IMR-90 (cell line): ENCODE measurements at regions not wholly inside any gene's neighbourhood (a gene's known extent, or its start where the extent isn't known, plus 50 kb on each side); places are given as distances from the start of the nearest gene placed in this dataset.

Source experiments
- ATAC-seq: fragments of 200-7000 bp; cut with Tn5 transposase; 2 replicates; pipeline ENCODE4 v1.9.1; 2020; ENCODE audit warnings: low read depth, mild to moderate bottlenecking, moderate library complexity
- BruUV-seq: library from RNA; stranded (reverse); fragments of 400-500 nt; replicated peaks from 2 replicates; lab custom pipeline; 2021; lab: Mats Ljungman, UMichigan
- CTCF ChIA-PET: fragments of 300-600 bp; formaldehyde crosslinking; extraction: SDS; loops from one replicate; lab custom pipeline; 2021; ENCODE audit warnings: antibody characterized with exemption; lab: Yijun Ruan, JAX
- POLR2A ChIA-PET: fragments of 300-600 bp; sonication (Branson Sonifier 250); formaldehyde crosslinking; loops from one replicate; lab custom pipeline; 2022; ENCODE audit warnings: antibody characterized with exemption; ENCODE audit not compliant: unreplicated experiment; lab: Charles Lee
- DNase-seq: peaks from one replicate; pipeline ENCODE4 v3.0.0; 2013
- H2AFZ ChIP-seq: replicated peaks from 2 replicates; pipeline ENCODE3; 2013; ENCODE audit warnings: low read length, mild to moderate bottlenecking; ENCODE audit not compliant: poor library complexity
- H2AK5ac ChIP-seq: 2 replicates; pipeline ENCODE4 v1.6.1; 2013; ENCODE audit warnings: low read depth, low read length, inconsistent platforms
- H2AK9ac ChIP-seq: replicated peaks from 2 replicates; pipeline ENCODE3; 2013; ENCODE audit warnings: mild to moderate bottlenecking, low read depth, low read length, moderate library complexity; ENCODE audit not compliant: poor library complexity
- H2BK120ac ChIP-seq: 2 replicates; pipeline ENCODE4 v1.6.1; 2013; ENCODE audit warnings: low read depth, low read length, inconsistent platforms
- H2BK15ac ChIP-seq: 3 replicates; pipeline ENCODE4 v1.6.1; 2013; ENCODE audit warnings: low read depth, low read length, inconsistent platforms
- H2BK20ac ChIP-seq: 2 replicates; pipeline ENCODE4 v1.6.1; 2013; ENCODE audit warnings: low read depth, mild to moderate bottlenecking, inconsistent platforms, low read length, moderate library complexity
- H2BK5ac ChIP-seq: 2 replicates; pipeline ENCODE4 v1.6.1; 2013; ENCODE audit warnings: mild to moderate bottlenecking, low read depth, low read length, inconsistent platforms; ENCODE audit not compliant: poor library complexity, severe bottlenecking
- H3K14ac ChIP-seq: replicated peaks from 2 replicates; pipeline ENCODE4 v1.6.1; 2013; ENCODE audit warnings: low read depth, low read length, inconsistent platforms
- H3K18ac ChIP-seq: 2 replicates; pipeline ENCODE4 v1.6.1; 2013; ENCODE audit warnings: low read depth, low read length, control low read depth
- H3K23ac ChIP-seq: 2 replicates; pipeline ENCODE4 v1.6.1; 2013; ENCODE audit warnings: low read depth, low read length, inconsistent platforms
- H3K27ac ChIP-seq: 2 replicates; pipeline ENCODE4 v1.5.1; 2013; ENCODE audit warnings: mild to moderate bottlenecking, control low read depth, low read length; ENCODE audit not compliant: insufficient read depth
- H3K27me3 ChIP-seq: 2 replicates; pipeline ENCODE4 v1.6.1; 2013; ENCODE audit warnings: low read length; ENCODE audit not compliant: control insufficient read depth, insufficient read depth
- H3K36me3 ChIP-seq: 2 replicates; pipeline ENCODE4 v1.6.1; 2013; ENCODE audit warnings: low read length, mixed read lengths; ENCODE audit not compliant: control insufficient read depth, insufficient read depth
- H3K4ac ChIP-seq: 2 replicates; pipeline ENCODE4 v1.6.1; 2013; ENCODE audit warnings: low read depth, low read length, inconsistent platforms
- H3K4me1 ChIP-seq: 2 replicates; pipeline ENCODE4 v1.6.1; 2013; ENCODE audit warnings: low read length, mixed read lengths; ENCODE audit not compliant: control insufficient read depth, insufficient read depth
- H3K4me2 ChIP-seq: 2 replicates; pipeline ENCODE4 v1.6.1; 2013; ENCODE audit warnings: low read depth, mild to moderate bottlenecking, control low read depth, low read length, moderate library complexity
- H3K4me3 ChIP-seq: 2 replicates; pipeline ENCODE4 v1.5.1; 2013; ENCODE audit warnings: low read depth, mild to moderate bottlenecking, control low read depth, low read length, moderate library complexity; ENCODE audit not compliant: insufficient read depth
- H3K56ac ChIP-seq: 2 replicates; pipeline ENCODE4 v1.6.1; 2013; ENCODE audit warnings: low read length, inconsistent platforms; ENCODE audit not compliant: insufficient read depth; ENCODE audit errors: extremely low read depth
- H3K79me1 ChIP-seq, 2 experiments: 2 replicates each; pipeline ENCODE4 v1.6.1; 2013; ENCODE audit warnings: low read length in 2 of 2, inconsistent platforms in 1 of 2, low read depth in 1 of 2
- H3K9ac ChIP-seq: 2 replicates; pipeline ENCODE4 v1.6.1; 2013; ENCODE audit warnings: low read depth, low read length, control low read depth
- H3K9me1 ChIP-seq: 2 replicates; pipeline ENCODE4 v1.6.1; 2013; ENCODE audit warnings: low read length, inconsistent platforms; ENCODE audit not compliant: insufficient read depth
- H3K9me3 ChIP-seq: 2 replicates; pipeline ENCODE4 v1.6.1; 2013; ENCODE audit warnings: low read length; ENCODE audit not compliant: control insufficient read depth, insufficient read depth
- H4K20me1 ChIP-seq: 2 replicates; pipeline ENCODE4 v1.6.1; 2013; ENCODE audit warnings: low read length, inconsistent platforms; ENCODE audit not compliant: insufficient read depth
- H4K5ac ChIP-seq: 2 replicates; pipeline ENCODE4 v1.6.1; 2013; ENCODE audit warnings: mild to moderate bottlenecking, low read depth, low read length, control low read depth
- H4K8ac ChIP-seq, 2 experiments: 2 replicates each; pipeline ENCODE4 v1.6.1; 2013; ENCODE audit warnings: low read depth in 2 of 2, low read length in 2 of 2, control low read depth in 1 of 2, inconsistent platforms in 1 of 2
- H4K91ac ChIP-seq: 2 replicates; pipeline ENCODE4 v1.6.1; 2013; ENCODE audit warnings: low read depth, low read length, inconsistent platforms; ENCODE audit not compliant: insufficient read depth
- FOS ChIP-seq: fragments of 150-350 bp; IDR thresholded peaks from 2 replicates; pipeline ENCODE4 v1.6.1; 2016; ENCODE audit warnings: low read depth, low read length
- USF2 ChIP-seq: fragments of 150-350 bp; IDR thresholded peaks from 2 replicates; pipeline ENCODE4 v1.6.1; 2017; ENCODE audit warnings: mild to moderate bottlenecking, antibody characterized with exemption, low read length, low read depth
- WGBS, 2 experiments: methylation state at CpG; one replicate each; pipeline versions ENCODE4 v1.1.5 to v1.1.7; 2013; ENCODE audit warnings: missing lambda C conversion rate in 2 of 2; ENCODE audit not compliant: insufficient read length in 1 of 2; ENCODE audit errors: extremely low coverage in 2 of 2; 5-methylcytosine and 5-hydroxymethylcytosine counted together
- dilution Hi-C: fragments of 300-500 bp; cut with HindIII; formaldehyde crosslinking; loops from one replicate; pipeline ENCODE4 v1.14.3; 2018; ENCODE audit warnings: low sequenced_read_pairs; ENCODE audit not compliant: unreplicated experiment
- in situ Hi-C: fragments of 300-500 bp; cut with MboI; formaldehyde crosslinking; loops from 3 replicates; pipeline ENCODE4 v1.14.3; 2019; ENCODE audit warnings: low sequenced_read_pairs, inconsistent platforms, mixed read lengths
- intact Hi-C: fragments of 100-400 bp; cut with micrococcal nuclease; formaldehyde crosslinking; loops from 2 replicates; pipeline ENCODE4 v1.10.0; 2022
- TF ChIP-seq, protein P1 (sequence below): fragments of 150-350 bp; IDR thresholded peaks from 2 replicates; pipeline ENCODE4 v1.6.1; 2016; ENCODE audit warnings: low read depth, mild to moderate bottlenecking, low read length, moderate library complexity, borderline replicate concordance

GRCh38 chr11:23288003-23288783 lies 427.9 kb upstream of the CCDC179 start:
- CTCF ChIA-PET, result no interaction called here
- H2BK5ac ChIP-seq, result peak overlapping the region; percentile 83
- H3K4me3 ChIP-seq, result no peak overlapping the region
- dilution Hi-C loops (no loop called here), in situ Hi-C loops (no loop called here), intact Hi-C loops (no loop called here)
- POLR2A ChIA-PET, result no interaction called here
- no peak overlapping the region for H3K9ac ChIP-seq
- no peak overlapping the region for H2AK9ac ChIP-seq
- H3K4me2 ChIP-seq, result no peak overlapping the region; the same call in 1 of the 2 replicates
- H2BK20ac ChIP-seq, result no peak overlapping the region
- no peaks in the 10 kb centered on the region for H3K9me3 ChIP-seq
- no peak overlapping the region for H2BK120ac ChIP-seq
- no peak overlapping the region for H3K23ac ChIP-seq
- no peak overlapping the region for H3K14ac ChIP-seq
- BruUV-seq, result no TSS peak
- no peak overlapping the region for H4K5ac ChIP-seq
- peaks cover 2% of the 10 kb centered on the region; the same call in 1 of the 2 replicates for H3K4me1 ChIP-seq
- DNase-seq (peak; percentile 94), ATAC-seq (peak; percentile 79)
- H3K9me1 ChIP-seq, result no peaks in the 10 kb centered on the region
- H3K36me3 ChIP-seq, result no peaks in the 10 kb centered on the region
- no peak overlapping the region for H3K4ac ChIP-seq
- no peak overlapping the region; the same call in 1 of the 2 replicates for H3K18ac ChIP-seq
- H3K56ac ChIP-seq, result no peak overlapping the region
- H3K27me3 ChIP-seq, result no peaks in the 10 kb centered on the region
- WGBS, 2 experiments, result no CpG with 5 or more reads among the region's 1 CpG
- H4K8ac ChIP-seq, result peak overlapping the region in 1 of 2 experiments; percentile 21; a peak in 1 of 4 replicates
- no peak overlapping the region for H2BK15ac ChIP-seq
- H2AK5ac ChIP-seq, result no peak overlapping the region
- no peaks in the 10 kb centered on the region for H3K79me1 ChIP-seq
- peak; percentile 34; the same call in 1 of the 2 replicates for TF ChIP-seq USF2
- peak; percentile 16; the same call in 1 of the 2 replicates for TF ChIP-seq FOS
- TF ChIP-seq, protein P1, sequence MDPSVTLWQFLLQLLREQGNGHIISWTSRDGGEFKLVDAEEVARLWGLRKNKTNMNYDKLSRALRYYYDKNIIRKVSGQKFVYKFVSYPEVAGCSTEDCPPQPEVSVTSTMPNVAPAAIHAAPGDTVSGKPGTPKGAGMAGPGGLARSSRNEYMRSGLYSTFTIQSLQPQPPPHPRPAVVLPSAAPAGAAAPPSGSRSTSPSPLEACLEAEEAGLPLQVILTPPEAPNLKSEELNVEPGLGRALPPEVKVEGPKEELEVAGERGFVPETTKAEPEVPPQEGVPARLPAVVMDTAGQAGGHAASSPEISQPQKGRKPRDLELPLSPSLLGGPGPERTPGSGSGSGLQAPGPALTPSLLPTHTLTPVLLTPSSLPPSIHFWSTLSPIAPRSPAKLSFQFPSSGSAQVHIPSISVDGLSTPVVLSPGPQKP, result no peak
- no peak overlapping the region for H3K27ac ChIP-seq
- no peak overlapping the region for H4K91ac ChIP-seq
- H4K20me1 ChIP-seq, result no peaks in the 10 kb centered on the region
- no peak overlapping the region for H2AFZ ChIP-seq
